ENCODE measurements at regions not wholly inside any gene's neighbourhood (a gene's known extent, or its start where the extent isn't known, plus 50 kb on each side); places are given as distances from the start of the nearest gene placed in this dataset.

- H3K4me1 Mint-ChIP-seq = no peaks in the 10 kb centered on the region
- H3K27me3 Mint-ChIP-seq = no peaks in the 10 kb centered on the region
- TF ChIP-seq, protein P1, sequence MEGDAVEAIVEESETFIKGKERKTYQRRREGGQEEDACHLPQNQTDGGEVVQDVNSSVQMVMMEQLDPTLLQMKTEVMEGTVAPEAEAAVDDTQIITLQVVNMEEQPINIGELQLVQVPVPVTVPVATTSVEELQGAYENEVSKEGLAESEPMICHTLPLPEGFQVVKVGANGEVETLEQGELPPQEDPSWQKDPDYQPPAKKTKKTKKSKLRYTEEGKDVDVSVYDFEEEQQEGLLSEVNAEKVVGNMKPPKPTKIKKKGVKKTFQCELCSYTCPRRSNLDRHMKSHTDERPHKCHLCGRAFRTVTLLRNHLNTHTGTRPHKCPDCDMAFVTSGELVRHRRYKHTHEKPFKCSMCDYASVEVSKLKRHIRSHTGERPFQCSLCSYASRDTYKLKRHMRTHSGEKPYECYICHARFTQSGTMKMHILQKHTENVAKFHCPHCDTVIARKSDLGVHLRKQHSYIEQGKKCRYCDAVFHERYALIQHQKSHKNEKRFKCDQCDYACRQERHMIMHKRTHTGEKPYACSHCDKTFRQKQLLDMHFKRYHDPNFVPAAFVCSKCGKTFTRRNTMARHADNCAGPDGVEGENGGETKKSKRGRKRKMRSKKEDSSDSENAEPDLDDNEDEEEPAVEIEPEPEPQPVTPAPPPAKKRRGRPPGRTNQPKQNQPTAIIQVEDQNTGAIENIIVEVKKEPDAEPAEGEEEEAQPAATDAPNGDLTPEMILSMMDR (IDR thresholded peaks at IDR 0.05) = no peak
- peaks cover 10% of the 10 kb centered on the region for H3K9me3 Mint-ChIP-seq
- no peak for DNase-seq
- no peak overlapping the region for H3K27ac Mint-ChIP-seq
- H3K4me3 Mint-ChIP-seq = no peak overlapping the region
- H3K36me3 Mint-ChIP-seq (ENCODE audit: low read depth) = no peaks in the 10 kb centered on the region
- intact Hi-C loops (cut with micrococcal nuclease) = no loop called here
- ATAC-seq (ENCODE audit: low read depth) = no peak
- ChIA-PET CTCF (no interaction called here), POLR2A (no interaction called here)
Observed at GRCh38 chr14:98514016-98514415, 758.0 kb downstream of the BCL11B start.

DNA sequence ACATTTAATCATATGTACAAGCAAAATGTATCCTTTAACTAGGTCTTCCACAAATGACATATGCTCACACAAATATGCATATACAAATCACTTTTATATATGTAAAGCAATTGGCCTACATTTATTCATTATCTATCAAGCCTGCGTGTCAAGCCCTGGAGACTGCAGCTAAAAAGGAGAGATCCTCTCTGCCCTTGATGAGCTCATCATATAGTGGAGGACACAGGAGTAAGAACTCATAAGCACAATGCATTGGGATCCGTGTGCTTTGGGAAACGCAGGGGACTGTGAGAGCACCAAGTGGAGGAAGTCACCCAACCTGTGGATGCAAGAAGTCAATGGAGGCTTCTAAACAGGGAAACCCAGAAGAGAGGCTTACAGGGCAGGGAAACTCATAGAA, 735.7 kb downstream of the BCL11B start:
- H3K27me3 Mint-ChIP-seq = no peaks in the 10 kb centered on the region
- no peak overlapping the region for H3K4me3 Mint-ChIP-seq
- peaks cover 12% of the 10 kb centered on the region for H3K9me3 Mint-ChIP-seq
- no peaks in the 10 kb centered on the region for H3K36me3 Mint-ChIP-seq (ENCODE audit: low read depth)
- ChIA-PET POLR2A (no interaction called here), CTCF (no interaction called here)
- ATAC-seq (ENCODE audit: low read depth) (no peak), DNase-seq (no peak)
- H3K27ac Mint-ChIP-seq = no peak overlapping the region
- no peaks in the 10 kb centered on the region for H3K4me1 Mint-ChIP-seq
- intact Hi-C loops (cut with micrococcal nuclease) = no loop called here
- TF ChIP-seq, protein P1 (IDR thresholded peaks at IDR 0.05) = no peak

- intact Hi-C loops (cut with micrococcal nuclease) = no loop called here
- H3K36me3 Mint-ChIP-seq (ENCODE audit: low read depth) = no peaks in the 10 kb centered on the region
- ChIA-PET POLR2A (no interaction called here), CTCF (no interaction called here)
- no peaks in the 10 kb centered on the region for H3K4me1 Mint-ChIP-seq
- H3K27me3 Mint-ChIP-seq = no peaks in the 10 kb centered on the region
- TF ChIP-seq, protein P1 (IDR thresholded peaks at IDR 0.05) = no peak
- DNase-seq (no peak), ATAC-seq (ENCODE audit: low read depth) (no peak)
- H3K27ac Mint-ChIP-seq = no peak overlapping the region
- no peak overlapping the region for H3K4me3 Mint-ChIP-seq
- peaks cover 3% of the 10 kb centered on the region for H3K9me3 Mint-ChIP-seq
Observed at GRCh38 chr14:98542316-98542715, 729.7 kb downstream of the BCL11B start.

- Mint-ChIP-seq H3K9me3 (peaks cover 3% of the 10 kb centered on the region), H3K27ac (no peak overlapping the region), H3K27me3 (no peaks in the 10 kb centered on the region), H3K4me3 (no peak overlapping the region), H3K36me3 (ENCODE audit: low read depth) (no peaks in the 10 kb centered on the region), H3K4me1 (no peaks in the 10 kb centered on the region)
- POLR2A ChIA-PET = no interaction called here
- DNase-seq (no peak), ATAC-seq (ENCODE audit: low read depth) (no peak)
- TF ChIP-seq, protein P1 (IDR thresholded peaks at IDR 0.05) = no peak
- CTCF ChIA-PET = no interaction called here
- intact Hi-C loops (cut with micrococcal nuclease) = no loop called here
Observed at GRCh38 chr14:98543074-98543473, 728.9 kb downstream of the BCL11B start.

DNA sequence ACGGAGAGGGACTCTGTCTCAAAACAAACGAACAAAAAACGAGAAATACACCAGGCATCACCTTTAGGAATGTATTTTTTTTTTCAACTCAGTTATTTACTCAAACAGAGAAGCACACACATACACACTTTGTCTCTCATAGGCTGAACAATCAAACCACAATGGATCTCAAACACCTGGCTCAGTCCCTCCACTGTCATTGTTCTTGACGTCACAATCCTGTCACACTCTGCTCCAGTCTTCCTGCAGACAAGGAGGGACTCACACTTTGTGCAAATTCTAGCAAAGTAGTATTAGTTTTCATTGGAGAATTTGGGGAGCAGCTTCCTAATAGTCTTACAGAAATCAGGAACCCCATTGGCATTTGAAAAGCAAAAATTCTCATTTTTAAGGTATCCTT, 727.8 kb downstream of the BCL11B start:
- Mint-ChIP-seq H3K4me3 (no peak overlapping the region), H3K4me1 (no peaks in the 10 kb centered on the region), H3K9me3 (peaks cover 4% of the 10 kb centered on the region), H3K27me3 (no peaks in the 10 kb centered on the region), H3K36me3 (ENCODE audit: low read depth) (no peaks in the 10 kb centered on the region), H3K27ac (no peak overlapping the region)
- no peak for ATAC-seq (ENCODE audit: low read depth)
- ChIA-PET POLR2A (no interaction called here), CTCF (no interaction called here)
- TF ChIP-seq, protein P1 (IDR thresholded peaks at IDR 0.05) = no peak
- intact Hi-C loops (cut with micrococcal nuclease) = no loop called here
- no peak for DNase-seq

Data from activated B cell treated with CpG ODN at 0.5 μM for 24 hours (primary cell).